ENCODE measurements at regions not wholly inside any gene's neighbourhood (a gene's known extent, or its start where the extent isn't known, plus 50 kb on each side); places are given as distances from the start of the nearest gene placed in this dataset.

DNA sequence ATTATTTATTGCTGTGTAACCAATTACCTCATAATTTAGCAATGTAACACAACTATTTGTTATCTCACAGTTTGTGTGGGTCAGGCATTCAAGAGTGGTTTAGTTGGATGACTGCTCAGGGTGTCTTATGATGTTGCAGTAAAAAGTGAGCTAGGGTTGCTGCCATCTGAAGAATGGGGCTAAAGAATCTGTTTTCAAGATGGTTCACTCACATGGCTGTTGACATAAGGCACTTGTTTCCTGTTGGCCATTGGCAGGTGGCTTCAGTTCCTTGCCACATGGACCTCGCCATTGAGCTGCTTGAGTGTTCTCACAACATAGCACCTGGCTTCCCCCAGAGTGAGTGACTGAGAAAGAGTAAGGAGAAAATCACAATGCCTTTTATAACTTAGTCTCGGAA, 123.2 kb downstream of the TMEM17 start (continued):
- TF ChIP-seq RAD21 (CRISPR knock-in tag; conservative IDR thresholded peaks at IDR 0.05 in 1 of 2, IDR thresholded peaks at IDR 0.05 in 1 of 2) (no peak), SOX6 (IDR thresholded peaks at IDR 0.05) (no peak), PHF20 (IDR thresholded peaks at IDR 0.05; ENCODE audit: partially characterized antibody) (no peak), FOXA3 (CRISPR knock-in tag; conservative IDR thresholded peaks at IDR 0.05 in 1 of 2, IDR thresholded peaks at IDR 0.05 in 1 of 2) (no peak), ELF4 (CRISPR knock-in tag; IDR thresholded peaks at IDR 0.05) (no peak)

DNA sequence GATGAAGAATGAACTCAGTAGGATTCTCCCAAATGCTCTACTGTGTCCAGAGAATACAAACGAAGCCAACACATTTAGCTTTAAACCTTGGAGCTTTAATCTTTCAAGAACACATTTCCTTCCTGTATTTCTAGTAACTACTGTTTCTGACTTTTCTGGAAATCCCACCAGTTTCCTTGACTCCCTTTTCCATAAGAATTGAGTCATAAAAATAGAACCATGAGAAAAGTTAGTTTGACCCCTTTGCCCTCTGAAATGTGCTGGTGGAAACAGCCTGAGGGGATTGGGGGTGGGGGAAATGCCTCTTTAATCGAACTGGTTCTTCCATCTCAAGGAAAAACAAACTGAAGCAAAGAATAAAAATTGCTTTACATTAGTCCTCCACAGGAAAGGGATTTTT, 123.9 kb downstream of the TMEM17 start:
- FAIRE-seq = no peak
- no peak overlapping the region for H3K9ac ChIP-seq (ENCODE audit: insufficient read depth in 1 of 2, low read depth in 2 of 2, low read length in 2 of 2)
- H3K9me3 ChIP-seq (replicated peaks; ENCODE audit: control insufficient read depth, insufficient read depth, low read depth, low read length) = no peaks in the 10 kb centered on the region; the same call in 1 of the 2 replicates
- CTCF ChIA-PET (ENCODE audit: low intra/inter-chr PET ratio) = no interaction called here
- in situ Hi-C loops (cut with MboI) = no loop called here
- H3K79me2 ChIP-seq (ENCODE audit: control insufficient read depth, insufficient read depth, low read length) = no peaks in the 10 kb centered on the region
- ATAC-seq = no peak
- no peak overlapping the region for H3K27ac ChIP-seq (ENCODE audit: extremely low read depth, low read depth, low read length)
- no peaks in the 10 kb centered on the region; the same call in 2 of the 3 replicates for H3K36me3 ChIP-seq (ENCODE audit: control insufficient read depth, insufficient read depth, low read length)
- H3K4me3 ChIP-seq = no peak overlapping the region
- WGBS (ENCODE audit: insufficient coverage, low coverage, missing lambda C conversion rate) = 10% methylated on average over 2 of the region's 2 CpGs
- DNase-seq (ENCODE audit: extremely low read depth in 1 of 4, low spot score in 3 of 4) = no peak
- intact Hi-C loops (cut with micrococcal nuclease) = no loop called here
- H3K4me2 ChIP-seq (ENCODE audit: insufficient read depth, low read length) = no peak overlapping the region
- no peaks in the 10 kb centered on the region for H3K9me1 ChIP-seq (ENCODE audit: control insufficient read depth, insufficient read depth, low read length)
- H2AFZ ChIP-seq (ENCODE audit: low read depth, low read length) = no peak overlapping the region
- POLR2A ChIA-PET = no interaction called here
- BruUV-seq (replicated peaks) = no TSS peak
- H3K4me1 ChIP-seq (replicated peaks in 1 of 2; ENCODE audit: control insufficient read depth in 2 of 2, insufficient read depth in 2 of 2, low read length in 2 of 2) = peaks cover 0 to 5% of the 10 kb centered on the region in 2 experiments; a peak in 1 of 5 replicates
- no peaks in the 10 kb centered on the region for H3K27me3 ChIP-seq (ENCODE audit: control insufficient read depth in 2 of 2, insufficient read depth in 2 of 2, low read length in 2 of 2)
- H4K20me1 ChIP-seq (replicated peaks; ENCODE audit: control insufficient read depth, insufficient read depth, low read length) = no peaks in the 10 kb centered on the region
- TF ChIP-seq SAP30 (IDR thresholded peaks at IDR 0.05; ENCODE audit: borderline replicate concordance, insufficient read depth, low read depth, low read length, poor library complexity, severe bottlenecking) (no peak), TRIM25 (IDR thresholded peaks at IDR 0.05; ENCODE audit: borderline replicate concordance) (no peak), SMARCC2 (IDR thresholded peaks at IDR 0.05; ENCODE audit: low read depth) (no peak), ZNF609 (CRISPR knock-in tag; IDR thresholded peaks at IDR 0.05; ENCODE audit: borderline replicate concordance) (no peak), ZNF316 (IDR thresholded peaks at IDR 0.05) (no peak), HCFC1 (IDR thresholded peaks at IDR 0.05; ENCODE audit: low read depth, low read length) (no peak), ZNF165 (CRISPR knock-in tag; IDR thresholded peaks at IDR 0.05; ENCODE audit: borderline replicate concordance) (no peak), PHF20 (IDR thresholded peaks at IDR 0.05; ENCODE audit: partially characterized antibody) (no peak), GATA2 (CRISPR knock-in tag; IDR thresholded peaks at IDR 0.05) (no peak), MYC (IDR thresholded peaks at IDR 0.05; ENCODE audit: low read depth, low read length) (no peak), MYC (CRISPR knock-in tag; IDR thresholded peaks at IDR 0.05; ENCODE audit: borderline replicate concordance, low read depth) (no peak)
